ENCODE measurements at regions not wholly inside any gene's neighbourhood (a gene's known extent, or its start where the extent isn't known, plus 50 kb on each side); places are given as distances from the start of the nearest gene placed in this dataset.

- no peak for TF ChIP-seq CTCF (IDR thresholded peaks at IDR 0.05; ENCODE audit: insufficient read depth, low read depth, low read length)
- no peak for TF ChIP-seq EZH2 (IDR thresholded peaks at IDR 0.05; ENCODE audit: insufficient read depth, low read length)
Observed at GRCh38 chr1:30489737-30490389, 233.5 kb downstream of the MATN1 start.
